ENCODE measurements at regions not wholly inside any gene's neighbourhood (a gene's known extent, or its start where the extent isn't known, plus 50 kb on each side); places are given as distances from the start of the nearest gene placed in this dataset.

GRCh38 chr2:47238638-47239037, 62.3 kb upstream of the CALM2 start:
- TF ChIP-seq, protein P1, sequence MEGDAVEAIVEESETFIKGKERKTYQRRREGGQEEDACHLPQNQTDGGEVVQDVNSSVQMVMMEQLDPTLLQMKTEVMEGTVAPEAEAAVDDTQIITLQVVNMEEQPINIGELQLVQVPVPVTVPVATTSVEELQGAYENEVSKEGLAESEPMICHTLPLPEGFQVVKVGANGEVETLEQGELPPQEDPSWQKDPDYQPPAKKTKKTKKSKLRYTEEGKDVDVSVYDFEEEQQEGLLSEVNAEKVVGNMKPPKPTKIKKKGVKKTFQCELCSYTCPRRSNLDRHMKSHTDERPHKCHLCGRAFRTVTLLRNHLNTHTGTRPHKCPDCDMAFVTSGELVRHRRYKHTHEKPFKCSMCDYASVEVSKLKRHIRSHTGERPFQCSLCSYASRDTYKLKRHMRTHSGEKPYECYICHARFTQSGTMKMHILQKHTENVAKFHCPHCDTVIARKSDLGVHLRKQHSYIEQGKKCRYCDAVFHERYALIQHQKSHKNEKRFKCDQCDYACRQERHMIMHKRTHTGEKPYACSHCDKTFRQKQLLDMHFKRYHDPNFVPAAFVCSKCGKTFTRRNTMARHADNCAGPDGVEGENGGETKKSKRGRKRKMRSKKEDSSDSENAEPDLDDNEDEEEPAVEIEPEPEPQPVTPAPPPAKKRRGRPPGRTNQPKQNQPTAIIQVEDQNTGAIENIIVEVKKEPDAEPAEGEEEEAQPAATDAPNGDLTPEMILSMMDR (IDR thresholded peaks at IDR 0.05) = no peak
- no peaks in the 10 kb centered on the region for H3K4me1 ChIP-seq (ENCODE audit: control insufficient read depth in 1 of 2, insufficient read depth in 1 of 2, low read depth in 1 of 2, low read length in 1 of 2)
- H3K36me3 ChIP-seq = no peaks in the 10 kb centered on the region
- no peak overlapping the region for H3K4me3 ChIP-seq (ENCODE audit: low read depth in 1 of 2, low read length in 1 of 2)
- H3K27ac ChIP-seq = no peak overlapping the region
- peaks cover 25% of the 10 kb centered on the region for H3K27me3 ChIP-seq
- no peaks in the 10 kb centered on the region for H3K9me3 ChIP-seq

DNA sequence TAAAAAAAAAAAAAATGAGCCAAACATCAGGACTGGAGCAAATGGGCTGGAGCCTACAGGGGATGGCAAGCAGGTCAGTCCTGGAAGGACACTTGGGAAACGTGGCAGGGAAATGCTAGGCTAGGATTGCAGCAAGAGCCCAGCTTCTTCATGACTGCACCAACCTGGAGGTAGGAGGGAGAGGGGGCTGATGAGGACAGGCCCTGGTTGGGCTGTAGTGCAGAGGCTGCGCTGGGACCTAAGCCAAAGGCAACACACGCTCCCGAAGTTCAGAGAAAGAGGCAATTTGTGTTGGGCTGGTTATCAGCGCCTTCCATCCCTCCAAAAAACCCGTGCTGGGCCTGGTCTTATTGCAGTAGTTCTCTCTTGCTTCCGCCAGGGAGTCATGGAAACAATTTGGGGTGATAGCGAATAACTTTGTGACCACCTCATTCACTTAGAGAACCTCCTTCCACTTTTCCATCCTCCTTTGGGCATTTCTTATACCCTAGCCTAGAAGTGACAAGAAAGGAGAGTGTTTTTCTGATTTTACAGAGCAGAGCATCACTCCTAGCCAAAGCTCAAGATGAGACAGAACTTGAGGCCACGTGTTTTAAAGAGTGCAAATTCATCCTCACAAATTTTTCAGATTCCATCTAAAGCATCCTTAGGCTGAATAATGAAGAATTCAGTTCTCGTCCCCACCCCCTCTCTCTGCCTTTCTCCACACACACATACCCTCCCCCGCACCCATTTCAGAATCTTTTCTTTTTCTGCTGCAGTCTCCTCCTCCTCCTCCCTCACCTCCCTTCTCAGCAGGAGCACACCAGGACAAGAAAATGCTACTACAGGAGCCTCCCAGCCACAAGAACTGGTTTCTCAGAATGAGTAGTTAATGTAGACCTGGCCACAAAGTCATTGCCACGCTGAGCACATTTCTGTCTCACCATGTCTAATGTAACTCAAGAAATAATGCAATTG, 61.3 kb upstream of the CALM2 start:
- Histone ChIP-seq H3K9me3 (no peaks in the 10 kb centered on the region), H3K36me3 (no peaks in the 10 kb centered on the region), H3K4me3 (ENCODE audit: low read depth in 1 of 2, low read length in 1 of 2) (no peak overlapping the region), H3K27ac (no peak overlapping the region), H3K27me3 (peaks cover 25% of the 10 kb centered on the region), H3K4me1 (ENCODE audit: control insufficient read depth in 1 of 2, insufficient read depth in 1 of 2, low read depth in 1 of 2, low read length in 1 of 2) (no peaks in the 10 kb centered on the region)
- TF ChIP-seq, protein P1 (IDR thresholded peaks at IDR 0.05) = no peak

DNA sequence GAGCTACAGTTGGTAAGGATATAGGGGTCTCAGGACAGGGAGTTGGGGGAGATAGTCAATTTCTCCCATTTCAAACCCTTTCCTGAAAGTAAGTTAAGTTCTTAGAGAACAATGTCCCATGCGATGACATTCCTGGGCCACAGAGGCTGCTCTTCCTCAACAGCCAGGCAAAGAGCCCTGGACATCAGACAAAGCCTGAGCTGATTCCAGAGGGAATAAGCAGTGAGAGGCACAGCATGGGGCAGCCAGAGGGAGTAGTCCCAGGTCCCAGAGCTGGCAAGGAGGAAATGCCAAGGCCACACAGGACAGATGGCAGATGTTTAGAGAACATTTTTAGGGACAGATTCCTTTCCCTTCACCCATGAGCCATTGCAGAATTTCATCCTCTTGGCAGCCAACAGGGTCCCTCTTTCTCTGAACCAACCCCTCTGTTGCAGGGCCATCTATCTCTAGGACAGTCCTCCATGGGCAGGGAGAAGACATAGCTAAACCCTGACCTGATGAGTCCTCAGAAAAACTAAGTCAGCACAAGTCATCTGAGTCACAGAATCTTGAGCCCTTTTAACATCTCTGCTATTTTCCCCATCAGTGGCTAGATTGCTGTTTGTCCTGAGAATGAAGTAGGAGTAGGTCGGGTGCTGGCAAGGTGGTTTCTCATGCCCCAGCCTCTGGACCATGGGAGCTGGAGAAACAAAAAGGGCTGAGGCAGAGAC, 60.3 kb upstream of the CALM2 start:
- no peak overlapping the region for H3K27ac ChIP-seq
- TF ChIP-seq, protein P1 (IDR thresholded peaks at IDR 0.05) = no peak
- no peaks in the 10 kb centered on the region for H3K4me1 ChIP-seq (ENCODE audit: control insufficient read depth in 1 of 2, insufficient read depth in 1 of 2, low read depth in 1 of 2, low read length in 1 of 2)
- H3K4me3 ChIP-seq (ENCODE audit: low read depth in 1 of 2, low read length in 1 of 2) = no peak overlapping the region
- H3K9me3 ChIP-seq = no peaks in the 10 kb centered on the region
- no peaks in the 10 kb centered on the region for H3K36me3 ChIP-seq
- H3K27me3 ChIP-seq = peaks cover 25% of the 10 kb centered on the region

DNA sequence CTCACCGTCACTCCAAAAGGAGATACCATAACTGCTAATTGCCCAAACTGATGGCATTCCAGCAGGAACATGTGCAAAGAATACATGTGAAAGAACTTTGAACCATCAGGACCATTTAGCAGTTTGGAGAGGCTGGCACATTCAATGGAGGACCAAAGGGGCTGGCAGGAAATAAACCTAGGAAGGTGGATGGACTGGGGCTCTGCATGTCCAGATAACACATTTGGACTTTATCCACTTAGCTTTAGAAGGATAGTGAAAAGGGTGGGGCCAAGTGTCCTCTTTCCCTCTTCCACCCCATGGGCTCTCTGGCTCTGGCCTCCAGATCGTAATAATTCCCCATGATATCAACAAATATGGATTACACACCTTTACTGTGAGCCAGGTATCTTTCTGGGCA, 58.8 kb upstream of the CALM2 start:
- H3K4me3 ChIP-seq (ENCODE audit: low read depth in 1 of 2, low read length in 1 of 2) = no peak overlapping the region
- H3K36me3 ChIP-seq = no peaks in the 10 kb centered on the region
- TF ChIP-seq, protein P1 (IDR thresholded peaks at IDR 0.05) = no peak
- peaks cover 20% of the 10 kb centered on the region for H3K27me3 ChIP-seq
- no peak overlapping the region for H3K27ac ChIP-seq
- H3K9me3 ChIP-seq = no peaks in the 10 kb centered on the region
- no peaks in the 10 kb centered on the region for H3K4me1 ChIP-seq (ENCODE audit: control insufficient read depth in 1 of 2, insufficient read depth in 1 of 2, low read depth in 1 of 2, low read length in 1 of 2)

DNA sequence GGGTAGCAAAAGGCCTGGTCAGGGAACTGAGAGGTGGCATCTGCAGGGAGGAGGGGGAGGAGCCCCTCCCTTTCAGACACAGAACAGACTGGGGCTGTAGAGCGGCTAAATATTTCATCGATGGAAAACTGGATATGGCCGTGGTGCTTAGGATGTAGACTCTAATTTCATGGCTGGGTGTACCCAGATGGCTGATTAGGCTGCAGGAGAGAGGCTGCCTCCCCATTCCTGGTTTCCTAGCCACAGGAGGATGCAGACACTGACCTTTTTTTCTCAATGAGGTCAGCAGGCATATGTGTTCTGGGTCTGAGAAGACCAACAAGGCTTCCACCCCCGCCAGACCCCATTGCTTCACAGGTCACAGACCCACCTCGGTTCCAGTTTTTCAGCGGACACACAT, 58.1 kb upstream of the CALM2 start:
- peaks cover 14% of the 10 kb centered on the region for H3K27me3 ChIP-seq
- H3K27ac ChIP-seq = no peak overlapping the region
- no peak overlapping the region for H3K4me3 ChIP-seq (ENCODE audit: low read depth in 1 of 2, low read length in 1 of 2)
- no peaks in the 10 kb centered on the region for H3K9me3 ChIP-seq
- H3K4me1 ChIP-seq (ENCODE audit: control insufficient read depth in 1 of 2, insufficient read depth in 1 of 2, low read depth in 1 of 2, low read length in 1 of 2) = no peaks in the 10 kb centered on the region
- no peaks in the 10 kb centered on the region for H3K36me3 ChIP-seq
- TF ChIP-seq, protein P1 (IDR thresholded peaks at IDR 0.05) = no peak
